ENCODE measurements at regions not wholly inside any gene's neighbourhood (a gene's known extent, or its start where the extent isn't known, plus 50 kb on each side); places are given as distances from the start of the nearest gene placed in this dataset.

DNA sequence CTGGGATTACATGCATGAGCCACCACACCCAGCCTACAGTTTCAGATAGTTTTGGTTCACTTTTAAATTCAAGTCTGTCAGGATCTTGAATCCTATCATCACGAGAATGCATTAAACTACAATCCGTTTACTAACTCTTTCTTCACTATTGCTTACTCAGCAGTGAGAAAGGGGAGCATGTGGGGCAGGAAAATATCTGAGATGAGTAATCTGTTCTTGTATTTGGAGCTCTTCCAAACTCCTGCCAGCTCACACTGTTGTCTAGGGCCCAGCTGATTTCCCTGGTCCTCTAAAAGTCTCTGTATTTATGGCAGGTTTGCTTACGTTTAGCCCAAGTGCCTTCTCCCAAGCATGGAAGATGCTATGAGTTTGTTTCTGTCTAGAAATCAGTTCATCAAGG lies 152.2 kb downstream of the FGF18 start:
- Histone ChIP-seq H3K18ac (ENCODE audit: extremely low read depth, low read length) (no peak overlapping the region), H3K9me3 (ENCODE audit: insufficient read depth in 2 of 2, low read depth in 1 of 2, low read length in 1 of 2) (peaks cover 7 to 21% of the 10 kb centered on the region in 2 experiments; a peak in 1 of 4 replicates), H4K91ac (replicated peaks; ENCODE audit: insufficient read length, low read length) (no peak overlapping the region), H3K23me2 (ENCODE audit: low read depth, low read length) (peaks cover 1% of the 10 kb centered on the region; the same call in 1 of the 2 replicates), H3K27me3 (replicated peaks in 1 of 4; ENCODE audit: control insufficient read depth in 3 of 4, extremely low read depth in 1 of 4, insufficient read depth in 3 of 4, low read length in 3 of 4) (no peaks in the 10 kb centered on the region; a peak in 1 of 7 replicates), H4K20me1 (replicated peaks in 1 of 2; ENCODE audit: control insufficient read depth in 1 of 2, insufficient read depth in 2 of 2, low read length in 2 of 2) (no peaks in the 10 kb centered on the region), H3K79me2 (ENCODE audit: control insufficient read depth in 1 of 2, insufficient read depth in 2 of 2, low read length in 2 of 2) (no peaks in the 10 kb centered on the region), H3K36me3 (ENCODE audit: control insufficient read depth in 2 of 4, insufficient read depth in 4 of 4, low read length in 3 of 4) (peaks cover 0 to 5% (median 0%) of the 10 kb centered on the region in 4 experiments; a peak in 2 of 8 replicates), H3K9ac (replicated peaks in 1 of 4; ENCODE audit: extremely low read depth in 1 of 4, low read depth in 3 of 4, low read length in 3 of 4) (no peak overlapping the region), H3K4me3 (ENCODE audit: extremely low read depth in 1 of 4, insufficient read depth in 2 of 4, low read depth in 3 of 4, low read length in 4 of 4) (no peak overlapping the region), H3K56ac (replicated peaks; ENCODE audit: insufficient read length, low read depth, low read length) (no peak overlapping the region), H2AK5ac (ENCODE audit: low read depth, low read length) (no peak overlapping the region), H2BK12ac (ENCODE audit: low read depth, low read length) (0 out of 2 replicates have a peak overlapping the region, but pooled peaks have one; percentile 27), H2AFZ (ENCODE audit: low read length) (no peak overlapping the region), H3K79me1 (ENCODE audit: low read depth, low read length) (no peaks in the 10 kb centered on the region), H2BK20ac (ENCODE audit: low read length) (no peak overlapping the region), H2BK5ac (ENCODE audit: low read depth, low read length) (no peak overlapping the region), H3K14ac (ENCODE audit: insufficient read length) (no peak overlapping the region), H2BK120ac (replicated peaks; ENCODE audit: low read depth, low read length) (no peak overlapping the region), H2BK15ac (ENCODE audit: low read length) (no peak overlapping the region), H3K4me1 (replicated peaks in 1 of 4; ENCODE audit: control insufficient read depth in 3 of 4, insufficient read depth in 4 of 4, low read length in 3 of 4) (no peaks in the 10 kb centered on the region), H3K23ac (ENCODE audit: insufficient read length) (no peak overlapping the region), H3K4me2 (ENCODE audit: insufficient read depth in 1 of 2, low read depth in 2 of 2, low read length in 2 of 2) (no peak overlapping the region), H3K4ac (replicated peaks; ENCODE audit: insufficient read length, low read depth, low read length) (no peak overlapping the region), H3K27ac (ENCODE audit: low read depth, low read length) (no peak overlapping the region), H4K8ac (ENCODE audit: extremely low read depth, insufficient read depth, low read length) (no peak overlapping the region), H4K5ac (ENCODE audit: insufficient read length, low read depth, low read length) (no peak overlapping the region)
- WGBS, 2 experiments (ENCODE audit: extremely low coverage in 1 of 2, insufficient coverage in 1 of 2, insufficient read length in 1 of 2, insufficient replicate concordance in 2 of 2, low coverage in 1 of 2, low lambda C conversion rate in 2 of 2, missing lambda C conversion rate in 1 of 2): 78% methylated on average over 3 of the region's 3 CpGs; no CpG with 5 or more reads in 1 of the 2 experiments
- ChIA-PET POLR2A (ENCODE audit: partially characterized antibody) (no interaction called here), CTCF (ENCODE audit: partially characterized antibody) (no interaction called here)
- DNase-seq (ENCODE audit: low read depth in 1 of 2, low spot score in 2 of 2): no peak
- TF ChIP-seq ASH2L (IDR thresholded peaks at IDR 0.05; ENCODE audit: low read length) (no peak), CTCF (IDR thresholded peaks at IDR 0.05; ENCODE audit: control extremely low read depth in 1 of 3, insufficient read depth in 1 of 3, low read depth in 1 of 3, low read length in 3 of 3) (no peak), RBBP5 (IDR thresholded peaks at IDR 0.05; ENCODE audit: borderline replicate concordance, low read depth, low read length) (no peak), CHD2 (IDR thresholded peaks at IDR 0.05; ENCODE audit: low read length) (no peak)
- FAIRE-seq: no peak

Measured in H1 (cell line).